K562 (cell line): ENCODE measurements at regions not wholly inside any gene's neighbourhood (a gene's known extent, or its start where the extent isn't known, plus 50 kb on each side); places are given as distances from the start of the nearest gene placed in this dataset.

ENCODE experiments used
- CTCF ChIP-seq, 3 experiments: IDR thresholded peaks in 2 of 3; conservative IDR thresholded peaks in 1 of 3; 2 replicates each; pipeline ENCODE4 v1.5.1; 2011 to 2012; ENCODE audit warnings: low read length in 3 of 3, mild to moderate bottlenecking in 3 of 3, control low read depth in 2 of 3, improper control_type of control experiment in 1 of 3, inconsistent platforms in 1 of 3, low read depth in 1 of 3, mixed read lengths in 1 of 3, moderate library complexity in 1 of 3; ENCODE audit not compliant: insufficient read depth in 2 of 3
- IFI16 ChIP-seq: fragments of 250-450 bp; sonication (Bioruptor Pico); IDR thresholded peaks from 2 replicates; pipeline ENCODE4 v2.1.2; 2022; ENCODE audit warnings: mild to moderate bottlenecking, inconsistent platforms
- ZNF407 ChIP-seq: fragments of 450-650 bp; IDR thresholded peaks from 2 replicates; pipeline ENCODE4 v1.6.1; 2016; ENCODE audit warnings: low read depth
- TF ChIP-seq, protein P1 (sequence below), 3 experiments: fragments of 200-800 bp in 1 of 3; fragments of 250-450 bp in 1 of 3; fragments of 450-650 bp in 1 of 3; sonication (Bioruptor Pico) in 1 of 3; sonication (Bioruptor generic) in 1 of 3; formaldehyde crosslinking in 1 of 3; IDR thresholded peaks; 2 replicates each; pipeline versions ENCODE4 v1.6.1 to v1.8.0; 2016 to 2022; ENCODE audit warnings: mild to moderate bottlenecking in 2 of 3, missing genetic modification characterization in 2 of 3, missing compliant biosample characterization in 1 of 3, moderate library complexity in 1 of 3
- TF ChIP-seq, protein P2 (sequence below): sonication (generic); formaldehyde crosslinking; IDR thresholded peaks from 2 replicates; pipeline ENCODE4 v1.8.1; 2023; ENCODE audit warnings: mild to moderate bottlenecking, missing genetic modification reagents, moderate library complexity

- no peak for TF ChIP-seq IFI16
- TF ChIP-seq, protein P1, sequence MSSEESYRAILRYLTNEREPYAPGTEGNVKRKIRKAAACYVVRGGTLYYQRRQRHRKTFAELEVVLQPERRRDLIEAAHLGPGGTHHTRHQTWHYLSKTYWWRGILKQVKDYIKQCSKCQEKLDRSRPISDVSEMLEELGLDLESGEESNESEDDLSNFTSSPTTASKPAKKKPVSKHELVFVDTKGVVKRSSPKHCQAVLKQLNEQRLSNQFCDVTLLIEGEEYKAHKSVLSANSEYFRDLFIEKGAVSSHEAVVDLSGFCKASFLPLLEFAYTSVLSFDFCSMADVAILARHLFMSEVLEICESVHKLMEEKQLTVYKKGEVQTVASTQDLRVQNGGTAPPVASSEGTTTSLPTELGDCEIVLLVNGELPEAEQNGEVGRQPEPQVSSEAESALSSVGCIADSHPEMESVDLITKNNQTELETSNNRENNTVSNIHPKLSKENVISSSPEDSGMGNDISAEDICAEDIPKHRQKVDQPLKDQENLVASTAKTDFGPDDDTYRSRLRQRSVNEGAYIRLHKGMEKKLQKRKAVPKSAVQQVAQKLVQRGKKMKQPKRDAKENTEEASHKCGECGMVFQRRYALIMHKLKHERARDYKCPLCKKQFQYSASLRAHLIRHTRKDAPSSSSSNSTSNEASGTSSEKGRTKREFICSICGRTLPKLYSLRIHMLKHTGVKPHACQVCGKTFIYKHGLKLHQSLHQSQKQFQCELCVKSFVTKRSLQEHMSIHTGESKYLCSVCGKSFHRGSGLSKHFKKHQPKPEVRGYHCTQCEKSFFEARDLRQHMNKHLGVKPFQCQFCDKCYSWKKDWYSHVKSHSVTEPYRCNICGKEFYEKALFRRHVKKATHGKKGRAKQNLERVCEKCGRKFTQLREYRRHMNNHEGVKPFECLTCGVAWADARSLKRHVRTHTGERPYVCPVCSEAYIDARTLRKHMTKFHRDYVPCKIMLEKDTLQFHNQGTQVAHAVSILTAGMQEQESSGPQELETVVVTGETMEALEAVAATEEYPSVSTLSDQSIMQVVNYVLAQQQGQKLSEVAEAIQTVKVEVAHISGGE (CRISPR knock-in tag; IDR thresholded peaks at IDR 0.05): no peak
- no peak for TF ChIP-seq CTCF (IDR thresholded peaks at IDR 0.05 in 2 of 3, conservative IDR thresholded peaks at IDR 0.05 in 1 of 3; ENCODE audit: insufficient read depth in 2 of 3, low read depth in 1 of 3, low read length in 3 of 3)
- TF ChIP-seq, protein P2, sequence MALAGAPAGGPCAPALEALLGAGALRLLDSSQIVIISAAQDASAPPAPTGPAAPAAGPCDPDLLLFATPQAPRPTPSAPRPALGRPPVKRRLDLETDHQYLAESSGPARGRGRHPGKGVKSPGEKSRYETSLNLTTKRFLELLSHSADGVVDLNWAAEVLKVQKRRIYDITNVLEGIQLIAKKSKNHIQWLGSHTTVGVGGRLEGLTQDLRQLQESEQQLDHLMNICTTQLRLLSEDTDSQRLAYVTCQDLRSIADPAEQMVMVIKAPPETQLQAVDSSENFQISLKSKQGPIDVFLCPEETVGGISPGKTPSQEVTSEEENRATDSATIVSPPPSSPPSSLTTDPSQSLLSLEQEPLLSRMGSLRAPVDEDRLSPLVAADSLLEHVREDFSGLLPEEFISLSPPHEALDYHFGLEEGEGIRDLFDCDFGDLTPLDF (CRISPR knock-in tag): no peak
- no peak for TF ChIP-seq ZNF407
These were observed 660.6 kb upstream of the CHD1 start for GRCh38 chr5:99589424-99589823.
